Mesothelial cell of epicardium (in vitro differentiated cells): ENCODE measurements at regions not wholly inside any gene's neighbourhood (a gene's known extent, or its start where the extent isn't known, plus 50 kb on each side); places are given as distances from the start of the nearest gene placed in this dataset.

ENCODE experiments used
- DNase-seq, 2 experiments: peaks; one replicate each; pipeline ENCODE4 v3.0.0; 2021; ENCODE audit warnings: low spot score in 2 of 2; ENCODE audit not compliant: unreplicated experiment in 2 of 2
- H3K27ac Mint-ChIP-seq: 2 replicates; pipeline ENCODE4 v1.8.0; 2021; ENCODE audit warnings: mixed read lengths
- H3K27me3 Mint-ChIP-seq: 2 replicates; pipeline ENCODE4 v1.8.0; 2021; ENCODE audit warnings: low read depth, mixed read lengths
- H3K36me3 Mint-ChIP-seq: 2 replicates; pipeline ENCODE4 v1.8.0; 2021; ENCODE audit warnings: mixed read lengths
- H3K4me1 Mint-ChIP-seq: 2 replicates; pipeline ENCODE4 v1.8.0; 2021; ENCODE audit warnings: mixed read lengths
- H3K4me3 Mint-ChIP-seq: 2 replicates; pipeline ENCODE4 v1.8.0; 2021; ENCODE audit warnings: mild to moderate bottlenecking, moderate library complexity, mixed read lengths
- H3K9me3 Mint-ChIP-seq: 2 replicates; pipeline ENCODE4 v1.8.0; 2021; ENCODE audit warnings: mixed read lengths
- CTCF ChIP-seq: fragments of 200-600 bp; sonication (generic); IDR thresholded peaks from one replicate; pipeline ENCODE4 v1.5.0; 2021; ENCODE audit warnings: antibody characterized with exemption; ENCODE audit not compliant: unreplicated experiment

GRCh38 chr20:60506061-60506460 is 547.8 kb downstream of the CDH26 start:
- Mint-ChIP-seq H3K27ac (no peak overlapping the region), H3K9me3 (no peaks in the 10 kb centered on the region), H3K36me3 (no peaks in the 10 kb centered on the region), H3K27me3 (peaks cover 7% of the 10 kb centered on the region), H3K4me3 (no peak overlapping the region), H3K4me1 (no peaks in the 10 kb centered on the region)
- TF ChIP-seq CTCF, result no peak
- no peak for DNase-seq

- no peaks in the 10 kb centered on the region for H3K9me3 Mint-ChIP-seq
- no peak for TF ChIP-seq CTCF
- no peaks in the 10 kb centered on the region for H3K36me3 Mint-ChIP-seq
- H3K27me3 Mint-ChIP-seq, result peaks cover 7% of the 10 kb centered on the region
- DNase-seq, result no peak
- H3K27ac Mint-ChIP-seq, result no peak overlapping the region
- H3K4me1 Mint-ChIP-seq, result peaks cover under 1% of the 10 kb centered on the region
- no peak overlapping the region for H3K4me3 Mint-ChIP-seq
Measured at GRCh38 chr20:60507087-60507694, 549.0 kb downstream of the CDH26 start.

GRCh38 chr20:60509407-60509806 is 551.2 kb downstream of the CDH26 start:
- no peaks in the 10 kb centered on the region for H3K36me3 Mint-ChIP-seq
- no peak overlapping the region for H3K4me3 Mint-ChIP-seq
- H3K27me3 Mint-ChIP-seq, result peaks cover 7% of the 10 kb centered on the region
- no peak for TF ChIP-seq CTCF
- H3K4me1 Mint-ChIP-seq, result peaks cover 11% of the 10 kb centered on the region
- no peak for DNase-seq
- no peak overlapping the region for H3K27ac Mint-ChIP-seq
- no peaks in the 10 kb centered on the region for H3K9me3 Mint-ChIP-seq

- Mint-ChIP-seq H3K27ac (no peak overlapping the region), H3K4me1 (peaks cover 11% of the 10 kb centered on the region), H3K27me3 (peaks cover 7% of the 10 kb centered on the region), H3K9me3 (no peaks in the 10 kb centered on the region), H3K36me3 (no peaks in the 10 kb centered on the region), H3K4me3 (no peak overlapping the region)
- no peak for DNase-seq
- no peak for TF ChIP-seq CTCF
Measured at GRCh38 chr20:60510356-60510755, 552.1 kb downstream of the CDH26 start.

GRCh38 chr20:60512443-60512842 is 554.2 kb downstream of the CDH26 start:
- peaks cover 11% of the 10 kb centered on the region for H3K4me1 Mint-ChIP-seq
- H3K9me3 Mint-ChIP-seq, result no peaks in the 10 kb centered on the region
- no peak for TF ChIP-seq CTCF
- H3K27me3 Mint-ChIP-seq, result peaks cover 7% of the 10 kb centered on the region
- DNase-seq, result no peak
- peak overlapping the region; percentile 35 for H3K27ac Mint-ChIP-seq
- no peaks in the 10 kb centered on the region for H3K36me3 Mint-ChIP-seq
- H3K4me3 Mint-ChIP-seq, result no peak overlapping the region

- Mint-ChIP-seq H3K4me1 (peaks cover 11% of the 10 kb centered on the region), H3K27me3 (peaks cover 5% of the 10 kb centered on the region), H3K9me3 (no peaks in the 10 kb centered on the region), H3K36me3 (no peaks in the 10 kb centered on the region), H3K27ac (no peak overlapping the region), H3K4me3 (no peak overlapping the region)
- TF ChIP-seq CTCF, result no peak
- DNase-seq, result no peak
Measured at GRCh38 chr20:60513141-60513540, 554.9 kb downstream of the CDH26 start.
